Ramos (cell line): ENCODE measurements at regions not wholly inside any gene's neighbourhood (a gene's known extent, or its start where the extent isn't known, plus 50 kb on each side); places are given as distances from the start of the nearest gene placed in this dataset.
"Not testable (repeated sequence)": the region's sequence is repeated elsewhere in the genome, so short reads cannot be mapped to it uniquely, and the experiment has no call there.

Experiments used
- in situ Hi-C: fragments of 300-500 bp; cut with MboI; formaldehyde crosslinking; loops from one replicate; pipeline ENCODE4 v1.14.3; 2022; ENCODE audit warnings: low sequenced_read_pairs; ENCODE audit not compliant: unreplicated experiment

DNA sequence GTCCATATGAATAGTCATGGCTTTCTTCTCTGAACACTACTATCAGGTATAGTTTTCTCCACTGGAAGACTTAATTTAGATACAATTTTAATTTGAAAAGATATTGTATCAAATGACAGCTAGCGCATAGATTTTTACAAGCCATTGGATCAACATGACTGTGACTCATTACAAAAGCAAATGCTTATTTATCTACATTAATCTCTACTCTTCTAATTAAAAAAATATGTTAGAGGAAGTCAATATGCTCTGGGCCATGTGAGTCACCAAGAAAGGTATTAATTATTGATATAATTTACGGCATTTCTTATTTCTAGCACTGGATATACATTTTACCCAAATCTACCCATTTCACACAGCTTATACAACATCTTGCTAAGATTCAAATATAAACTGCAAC lies 800.3 kb upstream of the GBE1 start:
- in situ Hi-C loops = no loop called here

GRCh38 chr3:82558081-82558480 lies 796.6 kb upstream of the GBE1 start:
- in situ Hi-C loops = no loop called here

GRCh38 chr3:82556113-82556512 lies 794.7 kb upstream of the GBE1 start:
- in situ Hi-C loops = no loop called here

GRCh38 chr3:82542556-82542955 lies 781.1 kb upstream of the GBE1 start:
- in situ Hi-C loops = not testable (repeated sequence)

DNA sequence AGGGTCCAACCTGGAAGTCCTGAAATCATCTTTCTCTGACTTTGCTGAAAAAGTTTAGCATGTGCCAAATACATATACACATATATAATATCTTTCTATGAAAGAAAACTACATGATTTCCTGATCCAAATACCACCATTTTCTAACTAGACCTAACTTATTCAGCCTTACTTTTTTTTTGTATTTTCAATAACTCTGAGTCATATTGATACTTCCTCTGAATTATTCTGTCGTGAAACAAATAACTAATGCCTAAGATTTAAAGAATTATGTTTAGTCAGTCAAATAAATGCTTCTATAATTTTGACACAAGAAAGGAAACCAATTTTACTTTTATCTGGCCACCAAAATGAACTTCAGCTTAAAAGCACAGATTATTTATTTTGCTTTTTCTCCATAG lies 760.2 kb upstream of the GBE1 start:
- in situ Hi-C loops = no loop called here

DNA sequence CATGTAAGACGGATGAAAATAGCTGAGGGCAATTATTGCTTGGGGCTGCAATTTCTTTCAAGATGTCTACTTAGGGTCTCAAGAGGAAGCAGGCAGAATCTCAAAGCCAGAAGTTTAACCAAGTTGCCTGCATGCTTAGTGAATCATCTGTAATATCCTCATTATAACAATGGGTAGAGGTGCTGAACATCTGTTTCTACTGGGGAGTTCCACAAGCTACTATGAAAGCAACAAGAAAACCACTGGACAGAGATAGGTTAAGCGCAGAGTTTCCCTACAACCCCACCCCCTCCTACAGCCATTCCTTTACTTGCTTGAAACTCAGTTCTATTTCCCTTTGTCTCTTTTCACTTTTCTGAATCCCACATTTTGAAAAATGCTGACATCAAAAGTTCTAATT lies 759.4 kb upstream of the GBE1 start:
- in situ Hi-C loops = no loop called here

DNA sequence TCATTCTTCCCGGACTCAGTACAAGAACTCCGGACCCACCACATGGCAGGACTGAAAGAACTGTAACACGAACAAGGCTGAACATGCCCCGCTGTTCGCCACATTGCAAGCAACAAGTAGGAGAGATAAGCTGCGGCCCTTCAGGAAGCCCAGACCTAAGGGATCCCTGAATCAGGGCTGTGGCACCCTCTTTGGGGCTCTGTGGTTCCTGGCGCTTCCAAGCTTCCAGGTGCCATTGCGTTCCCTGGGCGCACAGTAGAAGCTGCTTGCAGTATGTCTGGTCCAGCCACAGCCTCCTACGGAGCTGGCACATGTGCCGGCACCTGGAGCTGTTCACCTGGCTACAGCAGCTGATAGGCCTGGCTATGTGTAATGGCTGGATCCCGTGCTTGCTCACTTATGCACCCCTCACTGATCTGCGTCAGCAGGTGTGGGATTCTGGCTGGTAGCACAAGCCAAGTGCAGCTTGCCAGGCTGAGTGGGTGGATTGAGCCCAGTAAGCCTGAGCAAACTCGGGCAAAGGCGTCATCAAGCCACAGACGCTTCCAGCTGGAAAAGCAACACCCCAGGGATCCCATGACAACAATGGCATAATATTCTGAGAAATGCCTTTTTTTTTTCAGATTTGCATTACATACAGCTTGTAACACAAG lies 748.6 kb upstream of the GBE1 start:
- in situ Hi-C loops = no loop called here

GRCh38 chr3:82509106-82509842 lies 747.8 kb upstream of the GBE1 start:
- in situ Hi-C loops = no loop called here

DNA sequence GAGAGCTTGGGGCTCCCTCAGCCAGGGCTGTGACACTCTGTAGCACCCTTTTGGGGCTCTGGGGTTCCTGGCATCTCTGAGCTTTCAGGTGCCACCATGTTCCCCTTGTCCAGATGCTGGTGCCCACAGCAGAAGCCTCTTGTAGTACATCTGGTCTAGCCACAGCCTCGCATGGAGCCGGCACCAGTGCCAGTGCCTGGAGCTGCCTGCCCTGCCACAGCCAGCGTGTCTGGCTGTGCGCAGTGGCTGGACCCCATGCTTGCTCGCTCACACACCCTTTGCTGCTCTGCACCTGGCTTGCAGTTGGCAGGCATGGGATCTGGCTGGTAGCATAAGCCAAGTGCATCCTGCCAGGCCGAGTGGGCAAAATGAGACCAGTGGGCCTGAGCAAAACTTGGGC lies 744.8 kb upstream of the GBE1 start:
- in situ Hi-C loops = no loop called here

- in situ Hi-C loops = no loop called here
These were observed 743.8 kb upstream of the GBE1 start for GRCh38 chr3:82505079-82505756.

DNA sequence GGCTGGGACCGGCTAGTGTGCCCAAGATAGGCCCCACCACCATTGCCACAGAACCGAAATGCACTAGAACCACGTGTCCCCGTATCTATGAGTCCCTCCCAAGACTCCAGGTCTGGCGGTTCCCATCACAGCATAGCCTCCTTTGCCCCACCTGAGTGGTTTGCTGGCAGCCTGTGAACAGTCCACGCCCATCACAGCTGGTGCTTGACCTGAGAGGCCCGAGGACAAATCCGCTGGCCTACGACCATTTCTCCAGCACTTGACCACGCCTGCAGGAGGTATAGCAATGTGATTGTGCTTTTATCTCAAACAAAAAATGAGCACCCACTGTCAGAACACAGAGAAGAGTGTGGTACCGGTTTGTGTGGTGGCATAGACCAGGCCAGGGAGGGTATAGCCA lies 736.7 kb upstream of the GBE1 start:
- in situ Hi-C loops = no loop called here

DNA sequence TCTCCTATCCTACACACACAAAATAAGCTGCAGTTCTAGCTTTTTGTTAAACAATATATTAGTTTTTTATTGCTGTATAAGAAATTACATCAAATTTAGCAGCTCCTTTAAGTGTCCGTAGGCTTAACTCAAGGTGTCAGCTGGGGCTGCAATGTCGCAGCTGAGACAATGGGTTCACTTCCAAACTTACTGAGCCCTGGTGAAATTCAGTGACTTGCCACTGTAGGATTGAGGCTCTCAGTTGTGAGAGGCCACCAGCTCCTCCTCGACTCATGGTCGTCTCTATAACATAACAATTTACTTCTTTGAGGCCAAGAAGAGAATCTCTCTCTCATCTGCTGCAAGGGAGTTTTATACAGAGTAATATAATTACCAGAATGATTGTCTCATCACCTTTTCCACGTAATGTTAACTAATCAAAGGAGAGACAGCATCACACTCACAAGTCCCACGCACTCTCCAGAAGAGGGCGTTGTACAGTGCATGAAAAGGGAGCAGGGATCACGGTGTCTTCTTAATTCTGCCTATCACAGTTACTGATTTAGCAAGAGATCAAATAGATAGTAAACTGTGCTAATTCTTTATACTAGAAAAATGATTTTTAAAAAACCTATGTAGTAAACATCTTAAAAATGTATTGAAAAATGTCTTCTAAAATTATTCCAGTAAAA lies 735.6 kb upstream of the GBE1 start:
- in situ Hi-C loops = no loop called here

DNA sequence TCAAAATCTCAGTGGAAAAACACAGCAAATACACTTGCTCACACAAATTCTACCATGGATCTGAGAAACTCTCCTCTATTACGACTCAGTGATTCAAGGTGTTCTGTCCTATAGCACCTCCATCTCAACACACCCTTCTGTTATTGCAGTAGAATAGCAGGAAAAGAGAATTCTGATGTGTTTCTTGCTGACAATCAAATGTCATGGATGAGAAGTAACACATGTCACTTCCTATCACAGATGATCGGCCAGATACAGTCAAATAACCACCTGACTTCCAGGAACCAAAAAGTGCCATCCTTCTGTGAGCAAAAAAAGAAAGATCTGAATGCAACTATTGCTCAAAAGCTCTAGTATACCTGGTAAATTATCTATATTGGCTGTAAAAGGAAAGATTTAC lies 734.2 kb upstream of the GBE1 start:
- in situ Hi-C loops = no loop called here

- in situ Hi-C loops = no loop called here
These were observed 733.6 kb upstream of the GBE1 start for GRCh38 chr3:82494977-82495489.

DNA sequence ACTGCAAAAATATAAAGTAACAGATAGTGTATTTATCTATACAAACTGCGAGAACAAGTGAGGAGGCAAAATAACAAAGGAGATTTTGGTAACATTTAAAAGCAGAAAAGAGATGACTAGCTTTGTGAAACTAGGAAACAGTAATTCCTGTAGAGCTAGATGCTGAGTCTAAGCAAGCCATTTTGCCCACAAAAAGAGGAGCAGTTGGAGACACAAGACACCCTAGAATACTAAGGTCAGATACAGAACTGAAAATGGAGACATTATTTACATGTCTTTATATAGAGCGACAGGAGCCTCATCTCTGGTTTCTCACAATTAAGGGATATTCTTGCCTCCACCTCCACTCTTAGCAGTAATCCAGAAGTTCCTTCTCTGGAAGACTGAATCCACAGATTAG lies 732.4 kb upstream of the GBE1 start:
- in situ Hi-C loops = no loop called here

DNA sequence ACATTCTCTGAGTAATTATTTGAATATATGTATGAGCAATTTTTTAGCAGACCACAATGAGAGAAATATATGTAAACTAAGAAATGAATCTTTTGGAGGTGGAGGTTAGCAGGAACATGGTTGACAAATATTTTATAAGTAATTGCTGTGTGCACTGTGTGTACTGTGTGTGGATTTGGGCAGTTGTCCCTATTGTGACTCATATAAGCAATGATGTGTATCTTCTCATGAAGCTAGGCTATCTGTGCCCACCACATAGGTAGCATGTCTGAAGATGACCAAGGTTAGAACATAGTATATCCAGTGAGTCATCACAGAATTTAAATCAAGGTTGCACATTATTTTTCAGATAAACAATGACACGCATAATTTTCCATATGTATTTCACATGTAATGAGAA lies 713.9 kb upstream of the GBE1 start:
- in situ Hi-C loops = no loop called here

GRCh38 chr3:82474711-82475110 lies 713.3 kb upstream of the GBE1 start:
- in situ Hi-C loops = no loop called here

GRCh38 chr3:82473864-82474541 lies 712.6 kb upstream of the GBE1 start:
- in situ Hi-C loops = no loop called here

- in situ Hi-C loops = no loop called here
These were observed 705.6 kb upstream of the GBE1 start for GRCh38 chr3:82467051-82467450.

DNA sequence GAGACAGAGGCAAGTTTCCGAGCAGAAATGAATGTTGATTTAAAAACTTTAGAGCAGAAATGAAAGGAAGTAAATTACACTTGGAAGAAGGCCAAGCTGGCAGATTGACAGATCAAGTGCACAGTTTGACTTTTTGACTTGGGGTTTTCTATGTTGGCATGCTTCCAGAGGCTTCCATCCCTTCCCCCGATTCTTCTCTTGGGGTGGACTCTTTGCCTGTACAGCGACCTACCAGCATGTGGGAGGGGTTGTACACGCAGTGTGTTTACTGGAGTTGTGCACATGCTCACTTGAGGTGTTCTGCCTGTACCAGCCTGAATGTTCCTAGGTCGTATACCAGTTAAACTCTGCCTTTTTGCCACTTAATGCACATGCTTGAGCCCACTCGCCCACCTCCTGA lies 701.5 kb upstream of the GBE1 start:
- in situ Hi-C loops = no loop called here
